Right hindlimb (tissue), 1 donor: ENCODE measurements at regions not wholly inside any gene's neighbourhood (a gene's known extent, or its start where the extent isn't known, plus 50 kb on each side); places are given as distances from the start of the nearest gene placed in this dataset.
"Not testable (repeated sequence)": the region's sequence is repeated elsewhere in the genome, so short reads cannot be mapped to it uniquely, and the experiment has no call there.

ENCODE experiments used
- DNase-seq: peaks from one replicate; pipeline ENCODE4 v3.0.0-alpha.2; 2018

- DNase-seq: not testable (repeated sequence)
Measured at GRCh38 chr21:10367586-10367985, 153.8 kb upstream of the TPTE start.

- not testable (repeated sequence) for DNase-seq
Measured at GRCh38 chr21:10368323-10368798, 153.0 kb upstream of the TPTE start.

- not testable (repeated sequence) for DNase-seq
Measured at GRCh38 chr21:10369289-10369688, 152.1 kb upstream of the TPTE start.

GRCh38 chr21:10377758-10378157 lies 143.6 kb upstream of the TPTE start:
- not testable (repeated sequence) for DNase-seq

- DNase-seq: not testable (repeated sequence)
Measured at GRCh38 chr21:10379816-10380215, 141.6 kb upstream of the TPTE start.

GRCh38 chr21:10381687-10382060 lies 139.7 kb upstream of the TPTE start:
- not testable (repeated sequence) for DNase-seq

GRCh38 chr21:10382135-10382534 lies 139.2 kb upstream of the TPTE start:
- DNase-seq: not testable (repeated sequence)

GRCh38 chr21:10382580-10382979 lies 138.8 kb upstream of the TPTE start:
- DNase-seq: not testable (repeated sequence)

- DNase-seq: not testable (repeated sequence)
Measured at GRCh38 chr21:10383571-10383970, 137.8 kb upstream of the TPTE start.

GRCh38 chr21:10384304-10384861 lies 137.0 kb upstream of the TPTE start:
- DNase-seq: not testable (repeated sequence)

GRCh38 chr21:10385202-10385601 lies 136.2 kb upstream of the TPTE start:
- DNase-seq: not testable (repeated sequence)

GRCh38 chr21:10385898-10386527 lies 135.4 kb upstream of the TPTE start:
- not testable (repeated sequence) for DNase-seq

GRCh38 chr21:10387692-10388450 lies 133.5 kb upstream of the TPTE start:
- not testable (repeated sequence) for DNase-seq

GRCh38 chr21:10388625-10389024 lies 132.8 kb upstream of the TPTE start:
- DNase-seq: not testable (repeated sequence)

GRCh38 chr21:10392301-10392700 lies 129.1 kb upstream of the TPTE start:
- DNase-seq: not testable (repeated sequence)

GRCh38 chr21:10395963-10396362 lies 125.4 kb upstream of the TPTE start:
- not testable (repeated sequence) for DNase-seq

- not testable (repeated sequence) for DNase-seq
Measured at GRCh38 chr21:10397495-10397915, 123.9 kb upstream of the TPTE start.

- DNase-seq: not testable (repeated sequence)
Measured at GRCh38 chr21:10398692-10399489, 122.5 kb upstream of the TPTE start.

GRCh38 chr21:10400622-10401361 lies 120.6 kb upstream of the TPTE start:
- not testable (repeated sequence) for DNase-seq

GRCh38 chr21:10402461-10402860 lies 118.9 kb upstream of the TPTE start:
- not testable (repeated sequence) for DNase-seq

GRCh38 chr21:10405331-10405730 lies 116.1 kb upstream of the TPTE start:
- DNase-seq: not testable (repeated sequence)

GRCh38 chr21:10409786-10410185 lies 111.6 kb upstream of the TPTE start:
- not testable (repeated sequence) for DNase-seq
